AG10803 (cell line): ENCODE measurements at regions not wholly inside any gene's neighbourhood (a gene's known extent, or its start where the extent isn't known, plus 50 kb on each side); places are given as distances from the start of the nearest gene placed in this dataset.

Source experiments
- DNase-seq: peaks from one replicate; pipeline ENCODE4 v3.0.0; 2010; ENCODE audit warnings: low read depth
- H3K4me3 ChIP-seq: 2 replicates; pipeline ENCODE4 v1.5.1; 2011; ENCODE audit warnings: mild to moderate bottlenecking, low read length, control low read depth
- TF ChIP-seq, protein P1 (sequence below): conservative IDR thresholded peaks from 2 replicates; pipeline ENCODE4 v1.5.1; 2011; ENCODE audit warnings: mild to moderate bottlenecking, low read length, control low read depth, inconsistent platforms

DNA sequence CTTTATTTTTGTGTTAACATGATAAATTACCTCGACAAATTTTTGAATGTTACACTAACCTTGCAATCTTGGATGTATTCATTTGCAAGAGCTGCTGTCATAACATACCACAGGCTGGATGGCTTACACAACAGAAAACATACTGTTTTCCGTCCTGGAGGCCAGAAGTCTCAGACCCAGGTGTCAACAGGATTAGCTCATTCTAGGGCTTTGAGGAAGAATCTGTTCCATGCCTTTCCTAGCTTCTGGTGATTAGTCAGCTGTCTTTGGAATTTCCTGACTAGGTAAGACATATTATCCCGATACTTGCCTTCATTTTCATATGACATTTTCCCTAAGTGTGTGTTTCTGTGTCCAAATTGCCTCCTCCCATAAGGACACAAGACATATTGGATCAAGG lies 188.6 kb upstream of the CDH19 start:
- TF ChIP-seq, protein P1, sequence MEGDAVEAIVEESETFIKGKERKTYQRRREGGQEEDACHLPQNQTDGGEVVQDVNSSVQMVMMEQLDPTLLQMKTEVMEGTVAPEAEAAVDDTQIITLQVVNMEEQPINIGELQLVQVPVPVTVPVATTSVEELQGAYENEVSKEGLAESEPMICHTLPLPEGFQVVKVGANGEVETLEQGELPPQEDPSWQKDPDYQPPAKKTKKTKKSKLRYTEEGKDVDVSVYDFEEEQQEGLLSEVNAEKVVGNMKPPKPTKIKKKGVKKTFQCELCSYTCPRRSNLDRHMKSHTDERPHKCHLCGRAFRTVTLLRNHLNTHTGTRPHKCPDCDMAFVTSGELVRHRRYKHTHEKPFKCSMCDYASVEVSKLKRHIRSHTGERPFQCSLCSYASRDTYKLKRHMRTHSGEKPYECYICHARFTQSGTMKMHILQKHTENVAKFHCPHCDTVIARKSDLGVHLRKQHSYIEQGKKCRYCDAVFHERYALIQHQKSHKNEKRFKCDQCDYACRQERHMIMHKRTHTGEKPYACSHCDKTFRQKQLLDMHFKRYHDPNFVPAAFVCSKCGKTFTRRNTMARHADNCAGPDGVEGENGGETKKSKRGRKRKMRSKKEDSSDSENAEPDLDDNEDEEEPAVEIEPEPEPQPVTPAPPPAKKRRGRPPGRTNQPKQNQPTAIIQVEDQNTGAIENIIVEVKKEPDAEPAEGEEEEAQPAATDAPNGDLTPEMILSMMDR: no peak
- H3K4me3 ChIP-seq: no peak overlapping the region
- no peak for DNase-seq

DNA sequence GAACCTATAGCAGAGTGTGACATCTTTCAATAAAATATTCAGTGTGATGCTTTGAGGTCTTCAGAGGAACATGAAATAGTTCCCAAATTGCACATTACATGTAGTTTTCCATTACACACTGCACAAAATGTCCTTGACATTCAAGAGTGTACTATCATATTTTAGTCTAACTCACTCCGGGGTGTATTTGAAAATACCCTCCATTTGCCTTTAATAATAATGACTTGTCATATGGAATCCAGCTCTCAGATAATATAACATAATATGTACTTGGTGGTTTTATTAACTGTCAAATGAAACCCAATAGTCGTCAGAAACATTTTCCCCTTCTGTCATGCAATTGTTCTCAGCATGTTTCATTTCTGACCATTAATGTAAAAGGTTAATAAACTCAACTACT lies 176.7 kb upstream of the CDH19 start:
- no peak overlapping the region for H3K4me3 ChIP-seq
- TF ChIP-seq, protein P1: no peak
- DNase-seq: no peak

DNA sequence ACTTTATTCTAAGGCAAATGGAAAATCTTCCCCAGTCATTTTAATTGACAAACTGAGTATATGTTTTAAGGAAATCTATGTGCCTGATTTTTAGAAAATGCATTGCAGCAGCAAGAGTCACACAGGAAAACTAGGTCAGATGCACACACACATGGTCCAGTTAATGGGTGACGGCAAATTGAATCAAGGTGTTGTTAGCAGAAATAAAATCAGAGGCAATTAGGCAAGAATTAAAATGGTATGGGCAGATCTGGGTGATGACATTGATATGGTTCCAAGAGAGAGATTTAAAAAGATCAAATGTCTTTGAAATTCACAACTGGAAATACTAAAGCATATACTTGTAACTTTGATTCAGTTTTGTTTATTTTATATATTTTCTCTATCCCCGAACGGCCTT lies 174.2 kb upstream of the CDH19 start:
- TF ChIP-seq, protein P1: no peak
- no peak for DNase-seq
- H3K4me3 ChIP-seq: no peak overlapping the region

DNA sequence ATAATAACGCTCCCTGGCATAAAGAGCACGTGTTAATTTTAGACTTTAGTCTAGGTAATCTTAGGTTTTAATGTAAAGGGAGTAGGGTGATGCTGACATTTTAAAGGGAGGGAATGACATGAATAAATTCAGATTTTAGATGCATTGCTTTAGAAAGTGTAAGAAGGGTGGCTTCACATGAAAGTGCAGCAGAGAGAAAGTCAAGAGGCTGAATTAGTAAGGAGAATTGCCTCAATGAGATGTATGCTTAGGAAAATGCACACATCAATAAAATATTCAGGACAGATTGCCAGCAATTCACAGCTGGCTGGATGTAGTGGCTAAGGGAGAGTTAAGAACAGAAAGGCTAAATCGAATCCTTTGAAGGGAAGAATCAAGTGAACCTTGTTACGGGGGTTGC lies 165.5 kb upstream of the CDH19 start:
- H3K4me3 ChIP-seq: no peak overlapping the region
- TF ChIP-seq, protein P1: no peak
- no peak for DNase-seq

DNA sequence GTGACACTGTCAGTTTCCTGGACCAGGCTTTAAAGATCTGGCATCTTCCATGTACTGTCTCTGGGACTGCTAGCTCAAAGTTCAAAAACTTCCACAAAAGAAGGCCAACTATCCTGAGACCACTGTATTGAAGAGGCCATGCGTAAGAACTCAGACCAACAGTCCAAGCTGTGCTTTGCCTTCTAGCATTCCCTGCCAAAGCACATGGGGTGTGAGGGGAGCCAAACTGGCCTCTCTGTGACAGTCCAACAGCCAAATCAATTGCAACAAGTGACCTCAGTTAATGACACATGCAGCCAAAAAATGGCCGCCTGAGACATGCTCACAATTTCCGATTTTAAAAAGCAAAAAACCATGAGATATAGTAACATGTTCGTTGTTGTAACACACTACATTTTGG lies 160.3 kb upstream of the CDH19 start:
- TF ChIP-seq, protein P1: no peak
- DNase-seq: no peak

DNA sequence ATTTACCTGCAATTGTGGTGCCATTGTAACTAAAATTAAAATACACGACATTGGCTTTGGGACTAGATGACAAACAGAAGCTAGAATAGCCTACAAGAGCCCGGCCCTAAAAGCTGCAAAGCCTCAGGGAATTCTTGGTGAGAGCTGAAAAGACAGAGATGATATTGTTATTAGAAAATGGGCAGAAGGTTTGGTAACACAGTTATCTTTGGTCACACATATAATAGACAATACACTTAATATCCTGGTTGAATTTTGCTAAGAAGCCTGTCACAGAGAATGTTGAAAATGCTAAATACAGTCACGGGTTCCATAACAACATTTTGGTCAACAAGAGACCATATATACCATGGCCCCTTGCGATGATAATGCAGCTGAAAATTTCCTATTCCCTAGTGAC lies 157.3 kb upstream of the CDH19 start:
- no peak for DNase-seq
- TF ChIP-seq, protein P1: no peak
- no peak overlapping the region for H3K4me3 ChIP-seq

More for the DNA sequence above, 160.3 kb upstream of the CDH19 start:
- no peak overlapping the region for H3K4me3 ChIP-seq

DNA sequence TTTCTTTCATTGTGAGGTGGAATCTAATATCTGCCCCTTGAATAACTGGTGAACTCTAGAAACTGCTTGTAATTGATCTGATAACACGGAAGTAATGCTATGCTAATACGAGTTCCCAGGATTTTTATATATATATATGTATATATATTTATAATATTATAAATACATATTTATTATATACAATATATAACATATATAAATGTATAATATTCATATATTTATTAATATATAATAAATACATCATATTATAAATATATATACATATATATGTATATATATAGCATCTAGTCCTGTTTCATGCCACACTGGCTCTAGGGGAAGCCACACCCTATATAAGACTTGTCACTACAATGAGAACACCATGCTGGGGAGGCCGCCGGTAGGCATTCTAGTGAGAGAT lies 156.7 kb upstream of the CDH19 start:
- H3K4me3 ChIP-seq: no peak overlapping the region
- TF ChIP-seq, protein P1: no peak
- no peak for DNase-seq
